ENCODE measurements at regions not wholly inside any gene's neighbourhood (a gene's known extent, or its start where the extent isn't known, plus 50 kb on each side); places are given as distances from the start of the nearest gene placed in this dataset.

- Histone ChIP-seq H2BK5ac (ENCODE audit: low read depth, low read length) (no peak overlapping the region), H3K4ac (replicated peaks; ENCODE audit: insufficient read length, low read depth, low read length) (no peak overlapping the region), H3K14ac (ENCODE audit: insufficient read length) (no peak overlapping the region), H3K27ac (ENCODE audit: low read depth, low read length) (no peak overlapping the region), H3K4me1 (replicated peaks in 1 of 4; ENCODE audit: control insufficient read depth in 3 of 4, insufficient read depth in 4 of 4, low read length in 3 of 4) (no peaks in the 10 kb centered on the region), H4K20me1 (replicated peaks in 1 of 2; ENCODE audit: control insufficient read depth in 1 of 2, insufficient read depth in 2 of 2, low read length in 2 of 2) (no peaks in the 10 kb centered on the region), H3K23ac (ENCODE audit: insufficient read length) (no peak overlapping the region), H4K8ac (ENCODE audit: extremely low read depth, insufficient read depth, low read length) (no peak overlapping the region), H3K9ac (replicated peaks in 1 of 4; ENCODE audit: extremely low read depth in 1 of 4, low read depth in 3 of 4, low read length in 3 of 4) (no peak overlapping the region), H2BK15ac (ENCODE audit: low read length) (no peak overlapping the region), H3K23me2 (ENCODE audit: low read depth, low read length) (no peaks in the 10 kb centered on the region; the same call in 1 of the 2 replicates), H2AK5ac (ENCODE audit: low read depth, low read length) (no peak overlapping the region), H3K4me3 (ENCODE audit: extremely low read depth in 1 of 4, insufficient read depth in 2 of 4, low read depth in 3 of 4, low read length in 4 of 4) (no peak overlapping the region), H2BK20ac (ENCODE audit: low read length) (no peak overlapping the region), H3K79me1 (ENCODE audit: low read depth, low read length) (no peaks in the 10 kb centered on the region; the same call in 1 of the 2 replicates), H2AFZ (ENCODE audit: low read length) (no peak overlapping the region), H3K56ac (replicated peaks; ENCODE audit: insufficient read length, low read depth, low read length) (no peak overlapping the region), H3K4me2 (ENCODE audit: insufficient read depth in 1 of 2, low read depth in 2 of 2, low read length in 2 of 2) (no peak overlapping the region), H2BK120ac (replicated peaks; ENCODE audit: low read depth, low read length) (no peak overlapping the region), H3K9me3 (ENCODE audit: insufficient read depth in 2 of 2, low read depth in 1 of 2, low read length in 1 of 2) (peaks cover 0 to 2% of the 10 kb centered on the region in 2 experiments; a peak in 1 of 4 replicates), H3K36me3 (ENCODE audit: control insufficient read depth in 2 of 4, insufficient read depth in 4 of 4, low read length in 3 of 4) (no peaks in the 10 kb centered on the region), H4K5ac (ENCODE audit: insufficient read length, low read depth, low read length) (no peak overlapping the region), H3K79me2 (ENCODE audit: control insufficient read depth in 1 of 2, insufficient read depth in 2 of 2, low read length in 2 of 2) (no peaks in the 10 kb centered on the region), H2BK12ac (ENCODE audit: low read depth, low read length) (no peak overlapping the region), H3K18ac (ENCODE audit: extremely low read depth, low read length) (no peak overlapping the region), H4K91ac (replicated peaks; ENCODE audit: insufficient read length, low read length) (no peak overlapping the region), H3K27me3 (replicated peaks in 1 of 4; ENCODE audit: control insufficient read depth in 3 of 4, extremely low read depth in 1 of 4, insufficient read depth in 3 of 4, low read length in 3 of 4) (no peaks in the 10 kb centered on the region)
- POLR2A ChIA-PET (ENCODE audit: partially characterized antibody) = no interaction called here
- FAIRE-seq (no peak), DNase-seq (ENCODE audit: low read depth in 1 of 2, low spot score in 2 of 2) (no peak)
- TF ChIP-seq USF2 (IDR thresholded peaks at IDR 0.05; ENCODE audit: low read length) (no peak), SAP30 (IDR thresholded peaks at IDR 0.05; ENCODE audit: insufficient read depth, insufficient replicate concordance, low read length) (no peak), CBX8 (IDR thresholded peaks at IDR 0.05; ENCODE audit: borderline replicate concordance, low read depth, low read length) (no peak), CTCF (IDR thresholded peaks at IDR 0.05; ENCODE audit: control extremely low read depth in 1 of 3, insufficient read depth in 1 of 3, low read depth in 1 of 3, low read length in 3 of 3) (no peak), PHF8 (conservative IDR thresholded peaks at IDR 0.05; ENCODE audit: low read depth, low read length) (no peak), KDM5A (IDR thresholded peaks at IDR 0.05; ENCODE audit: low read length) (no peak), BCL11A (IDR thresholded peaks at IDR 0.05; ENCODE audit: low read depth in 2 of 2, low read length in 2 of 2) (no peak), EGR1 (IDR thresholded peaks at IDR 0.05; ENCODE audit: borderline replicate concordance, low read depth, low read length) (no peak)
- WGBS, 2 experiments (ENCODE audit: extremely low coverage in 1 of 2, insufficient coverage in 1 of 2, insufficient read length in 1 of 2, insufficient replicate concordance in 2 of 2, low coverage in 1 of 2, low lambda C conversion rate in 2 of 2, missing lambda C conversion rate in 1 of 2) = 83% methylated on average over 4 of the region's 4 CpGs; no CpG with 5 or more reads in 1 of the 2 experiments
- CTCF ChIA-PET (ENCODE audit: partially characterized antibody) = interaction anchor here (0.9 kb wide), 2 partner anchors 14 to 71 kb away, joined by 4 read pairs; no protein-coding TSS in a partner anchor
Observed at GRCh38 chr9:78510035-78510434, 213.1 kb downstream of the PSAT1 start.
